HK-2 (cell line): ENCODE measurements at regions not wholly inside any gene's neighbourhood (a gene's known extent, or its start where the extent isn't known, plus 50 kb on each side); places are given as distances from the start of the nearest gene placed in this dataset.

Experiments used
- DNase-seq: peaks from one replicate; pipeline ENCODE4 v3.0.0-alpha.2; 2018; ENCODE audit not compliant: unreplicated experiment

- no peak for DNase-seq
Measured at GRCh38 chr6:40721271-40721952, 134.2 kb upstream of the LRFN2 start.

GRCh38 chr6:40720375-40720748 is 133.2 kb upstream of the LRFN2 start:
- no peak for DNase-seq

- no peak for DNase-seq
Measured at GRCh38 chr6:40719671-40720374, 132.7 kb upstream of the LRFN2 start.

- DNase-seq, result no peak
Measured at GRCh38 chr6:40718401-40718800, 131.2 kb upstream of the LRFN2 start.

GRCh38 chr6:40717411-40718057 is 130.4 kb upstream of the LRFN2 start:
- DNase-seq, result no peak

- no peak for DNase-seq
Measured at GRCh38 chr6:40715570-40716403, 128.6 kb upstream of the LRFN2 start.

- DNase-seq, result no peak
Measured at GRCh38 chr6:40714576-40715564, 127.7 kb upstream of the LRFN2 start.

GRCh38 chr6:40714143-40714542 is 127.0 kb upstream of the LRFN2 start:
- DNase-seq, result no peak

GRCh38 chr6:40713002-40713719 is 126.0 kb upstream of the LRFN2 start:
- no peak for DNase-seq

GRCh38 chr6:40710626-40711330 is 123.6 kb upstream of the LRFN2 start:
- DNase-seq, result no peak

- DNase-seq, result no peak
Measured at GRCh38 chr6:40708049-40708448, 120.9 kb upstream of the LRFN2 start.

- no peak for DNase-seq
Measured at GRCh38 chr6:40706178-40706577, 119.0 kb upstream of the LRFN2 start.

- DNase-seq, result no peak
Measured at GRCh38 chr6:40705354-40705753, 118.2 kb upstream of the LRFN2 start.

- DNase-seq, result no peak
Measured at GRCh38 chr6:40701352-40702007, 114.3 kb upstream of the LRFN2 start.

GRCh38 chr6:40700006-40700580 is 112.9 kb upstream of the LRFN2 start:
- DNase-seq, result no peak

- DNase-seq, result no peak
Measured at GRCh38 chr6:40695750-40696415, 108.7 kb upstream of the LRFN2 start.

GRCh38 chr6:40695114-40695513 is 108.0 kb upstream of the LRFN2 start:
- no peak for DNase-seq

- no peak for DNase-seq
Measured at GRCh38 chr6:40693768-40694167, 106.6 kb upstream of the LRFN2 start.
